Thoracic aorta (tissue), 2 donors: ENCODE measurements at regions not wholly inside any gene's neighbourhood (a gene's known extent, or its start where the extent isn't known, plus 50 kb on each side); places are given as distances from the start of the nearest gene placed in this dataset.

Source experiments
- ATAC-seq: fragments of 150-250 bp; one replicate; pipeline ENCODE4 v1.8.0; 2017; ENCODE audit warnings: low read depth; ENCODE audit not compliant: insufficient number of reproducible peaks, low FRiP score
- DNase-seq: peaks from one replicate; pipeline ENCODE4 v3.0.0-alpha.2; 2020; ENCODE audit warnings: low spot score
- H3K27ac ChIP-seq, 2 donors: fragments of 200-600 bp; sonication (generic); 1 replicate in 1 of 2; 2 replicates in 1 of 2; pipeline ENCODE4 v1.5.1; 2016; ENCODE audit warnings: mild to moderate bottlenecking in 2 of 2, moderate library complexity in 2 of 2
- H3K27me3 ChIP-seq: fragments of 200-600 bp; sonication (generic); replicated peaks from 2 replicates; pipeline ENCODE4 v1.6.0; 2016; ENCODE audit warnings: mild to moderate bottlenecking; ENCODE audit not compliant: insufficient read depth
- H3K36me3 ChIP-seq: fragments of 200-600 bp; sonication (generic); one replicate; pipeline ENCODE4 v1.5.1; 2016
- H3K4me1 ChIP-seq, 2 donors: fragments of 200-600 bp; sonication (generic); 1 replicate in 1 of 2; 2 replicates in 1 of 2; pipeline versions ENCODE4 v1.5.1 to v1.6.0; 2016; ENCODE audit warnings: low read depth in 2 of 2, mild to moderate bottlenecking in 1 of 2; ENCODE audit not compliant: control insufficient read depth in 1 of 2
- H3K4me3 ChIP-seq: fragments of 200-600 bp; sonication (generic); 2 replicates; pipeline ENCODE4 v1.5.1; 2016; ENCODE audit warnings: mild to moderate bottlenecking
- H3K9me3 ChIP-seq: fragments of 200-600 bp; sonication (generic); 2 replicates; pipeline ENCODE4 v1.5.1; 2016
- TF ChIP-seq, protein P1 (sequence below): fragments of 200-600 bp; sonication (generic); IDR thresholded peaks from one replicate; pipeline ENCODE4 v1.5.1; 2019; ENCODE audit warnings: antibody characterized with exemption

DNA sequence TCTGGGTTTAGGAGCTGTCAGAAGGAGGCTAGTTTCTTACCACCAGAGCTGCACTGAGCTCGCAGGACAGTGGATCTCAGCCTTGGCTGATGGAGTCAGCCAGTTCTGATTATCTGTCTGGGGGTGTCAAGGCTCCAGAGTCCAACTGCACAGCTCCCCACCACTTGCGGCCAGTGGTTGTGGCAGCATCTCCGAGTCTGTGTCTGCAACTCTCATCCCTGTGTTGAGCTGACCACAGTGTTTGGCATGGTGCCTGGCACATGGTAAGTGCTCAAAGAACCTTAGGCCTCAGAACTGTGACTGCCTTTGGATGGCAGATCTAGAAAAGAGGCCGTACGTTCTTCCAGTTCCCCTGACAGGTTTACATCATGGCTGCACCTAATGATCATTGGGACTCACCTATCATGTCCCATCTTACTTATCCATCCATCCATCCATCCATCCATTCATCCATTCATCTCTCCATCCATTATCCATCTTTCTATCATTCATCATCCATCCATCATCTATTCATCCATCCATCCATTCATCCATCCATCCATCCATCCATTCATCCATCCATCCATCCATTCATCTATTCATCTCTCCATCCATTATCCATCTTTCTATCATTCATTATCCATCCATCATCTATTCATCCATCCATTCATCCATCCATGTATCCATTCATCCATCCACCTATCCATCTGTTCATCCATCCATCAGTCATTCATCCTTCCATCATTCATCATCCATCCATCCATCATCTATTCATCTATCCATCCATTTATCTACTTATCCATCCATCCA lies 114.5 kb downstream of the CRYAA start:
- H3K27ac ChIP-seq = no peak overlapping the region
- H3K27me3 ChIP-seq = no peaks in the 10 kb centered on the region
- H3K9me3 ChIP-seq = no peaks in the 10 kb centered on the region
- DNase-seq = no peak
- no peak for ATAC-seq
- no peak overlapping the region for H3K4me3 ChIP-seq
- no peaks in the 10 kb centered on the region for H3K36me3 ChIP-seq
- no peaks in the 10 kb centered on the region for H3K4me1 ChIP-seq
- TF ChIP-seq, protein P1, sequence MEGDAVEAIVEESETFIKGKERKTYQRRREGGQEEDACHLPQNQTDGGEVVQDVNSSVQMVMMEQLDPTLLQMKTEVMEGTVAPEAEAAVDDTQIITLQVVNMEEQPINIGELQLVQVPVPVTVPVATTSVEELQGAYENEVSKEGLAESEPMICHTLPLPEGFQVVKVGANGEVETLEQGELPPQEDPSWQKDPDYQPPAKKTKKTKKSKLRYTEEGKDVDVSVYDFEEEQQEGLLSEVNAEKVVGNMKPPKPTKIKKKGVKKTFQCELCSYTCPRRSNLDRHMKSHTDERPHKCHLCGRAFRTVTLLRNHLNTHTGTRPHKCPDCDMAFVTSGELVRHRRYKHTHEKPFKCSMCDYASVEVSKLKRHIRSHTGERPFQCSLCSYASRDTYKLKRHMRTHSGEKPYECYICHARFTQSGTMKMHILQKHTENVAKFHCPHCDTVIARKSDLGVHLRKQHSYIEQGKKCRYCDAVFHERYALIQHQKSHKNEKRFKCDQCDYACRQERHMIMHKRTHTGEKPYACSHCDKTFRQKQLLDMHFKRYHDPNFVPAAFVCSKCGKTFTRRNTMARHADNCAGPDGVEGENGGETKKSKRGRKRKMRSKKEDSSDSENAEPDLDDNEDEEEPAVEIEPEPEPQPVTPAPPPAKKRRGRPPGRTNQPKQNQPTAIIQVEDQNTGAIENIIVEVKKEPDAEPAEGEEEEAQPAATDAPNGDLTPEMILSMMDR = no peak

DNA sequence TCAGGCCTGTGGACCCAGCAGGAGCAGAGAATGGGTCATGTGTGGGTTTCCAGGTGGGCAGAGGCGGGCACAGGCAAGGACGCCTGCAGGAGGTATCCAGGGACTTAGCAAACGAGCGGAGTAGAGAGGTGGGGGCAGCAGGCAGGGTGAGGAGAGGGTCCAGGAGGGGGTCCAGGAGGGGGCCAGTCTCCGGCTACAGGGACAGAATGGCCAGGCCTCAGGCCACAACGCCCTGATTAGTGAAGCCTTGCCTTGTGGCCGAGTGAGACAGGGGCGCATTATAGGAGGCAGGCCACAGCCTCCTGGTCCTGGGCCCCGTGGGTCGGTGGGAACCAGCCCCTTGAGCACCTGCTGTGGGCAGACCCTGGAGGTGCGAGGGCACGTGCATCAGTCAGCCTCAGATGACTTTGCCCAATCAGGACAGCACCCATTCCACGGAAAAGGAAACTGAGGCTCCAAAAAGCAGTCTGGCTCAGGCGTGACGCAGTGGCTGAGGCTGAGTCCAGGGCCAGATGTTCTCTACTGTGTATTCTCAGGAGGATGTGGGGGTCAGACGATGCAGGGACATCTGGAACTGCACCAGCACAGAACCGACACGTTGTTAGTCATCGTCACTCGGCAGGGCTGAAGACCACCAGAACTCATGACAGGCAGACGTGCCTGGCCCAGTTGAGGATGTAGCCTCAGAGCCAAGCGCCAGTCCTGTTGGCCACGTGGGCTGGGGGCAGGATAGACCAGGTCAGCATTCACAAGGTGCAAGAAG lies 113.7 kb downstream of the CRYAA start:
- ATAC-seq (no peak), DNase-seq (no peak)
- no peak overlapping the region for H3K27ac ChIP-seq
- H3K9me3 ChIP-seq = no peaks in the 10 kb centered on the region
- H3K27me3 ChIP-seq = no peaks in the 10 kb centered on the region
- no peak overlapping the region for H3K4me3 ChIP-seq
- no peaks in the 10 kb centered on the region for H3K4me1 ChIP-seq
- TF ChIP-seq, protein P1 = no peak
- no peaks in the 10 kb centered on the region for H3K36me3 ChIP-seq

DNA sequence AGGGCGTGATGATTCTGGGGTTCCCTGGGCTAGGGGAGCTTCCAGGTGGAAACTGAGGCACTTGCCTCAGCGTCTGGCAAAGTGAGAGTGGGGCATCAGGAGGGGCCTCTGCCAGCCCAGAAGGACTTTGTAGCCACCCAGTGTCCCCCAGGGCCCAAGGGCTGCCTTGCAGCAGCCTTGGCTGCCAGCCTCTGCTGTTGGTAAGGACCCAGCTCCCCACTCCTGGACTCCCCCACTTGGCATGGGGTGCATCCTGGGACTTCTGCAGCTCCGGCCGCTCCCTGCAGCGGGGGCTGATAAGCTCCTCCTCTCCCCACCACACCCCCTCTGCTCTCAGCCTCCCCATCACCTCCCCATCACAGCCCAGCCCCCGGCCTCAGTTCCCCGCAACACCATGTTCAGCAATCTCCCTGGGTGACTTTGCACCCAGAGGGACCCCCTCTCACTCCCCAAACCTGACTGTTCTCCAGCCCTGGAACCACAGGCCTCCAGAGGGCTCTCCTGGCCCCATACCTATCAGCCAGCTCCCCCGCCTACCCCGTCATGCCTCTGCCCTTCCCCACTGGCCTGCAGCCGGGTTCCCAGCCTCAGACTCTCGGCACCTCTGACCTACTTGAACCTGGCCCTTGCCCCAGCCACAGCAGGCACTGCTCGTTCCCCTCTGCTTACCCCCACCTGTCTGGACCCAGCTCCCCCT lies 113.0 kb downstream of the CRYAA start:
- Histone ChIP-seq H3K4me1 (no peaks in the 10 kb centered on the region), H3K27ac (no peak overlapping the region), H3K27me3 (no peaks in the 10 kb centered on the region), H3K4me3 (no peak overlapping the region), H3K9me3 (no peaks in the 10 kb centered on the region), H3K36me3 (no peaks in the 10 kb centered on the region)
- TF ChIP-seq, protein P1 = no peak
- no peak for DNase-seq
- no peak for ATAC-seq

DNA sequence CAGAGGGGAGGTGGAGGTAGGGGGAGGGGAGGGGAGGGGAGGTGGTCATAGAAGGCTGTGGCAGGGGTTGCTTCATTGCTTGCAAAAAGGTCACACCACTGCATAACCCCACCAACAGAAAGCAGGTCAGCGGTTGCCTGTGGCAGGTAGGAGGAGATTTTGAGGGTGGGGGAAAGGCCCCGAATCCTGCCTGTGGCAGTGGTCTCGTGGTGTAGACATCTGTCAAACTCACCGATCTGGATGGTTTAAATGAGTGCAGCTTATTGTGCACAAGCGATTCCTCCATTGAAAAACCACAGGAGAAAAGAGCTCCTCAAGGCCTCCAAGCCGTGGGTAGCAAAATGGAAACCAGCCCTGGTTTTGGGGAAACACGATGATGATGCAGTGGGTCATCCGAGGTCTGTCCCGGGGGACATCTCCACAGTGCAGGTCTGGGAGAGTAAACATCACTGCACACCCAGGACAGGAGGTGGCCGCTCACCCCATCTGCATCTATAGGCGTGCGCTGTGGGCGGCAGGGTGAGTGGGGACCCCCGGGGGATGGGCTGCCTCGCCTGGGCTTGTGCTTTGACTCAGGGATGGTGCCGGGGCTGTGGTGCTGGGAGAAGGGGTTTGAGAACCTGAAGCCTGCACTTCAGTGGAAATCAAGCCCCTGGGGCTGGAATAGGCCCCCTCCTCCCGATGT lies 112.3 kb downstream of the CRYAA start:
- TF ChIP-seq, protein P1 = no peak
- H3K4me3 ChIP-seq = no peak overlapping the region

DNA sequence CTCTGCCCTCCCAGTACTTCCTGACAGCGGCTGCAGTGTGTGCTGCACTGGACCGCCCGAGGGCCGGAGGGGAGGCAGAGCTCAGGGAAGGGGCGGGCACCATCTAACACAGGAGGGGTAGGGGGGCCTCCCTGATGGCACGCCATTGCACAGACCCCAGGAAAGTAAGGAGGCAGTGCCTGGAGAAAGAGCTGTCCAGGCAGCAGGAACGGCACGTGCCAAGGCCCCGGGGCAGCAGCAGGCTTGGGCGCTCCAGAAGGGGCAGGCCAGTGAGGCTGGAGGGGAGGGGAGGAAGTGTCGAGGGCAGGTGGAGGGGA lies 110.7 kb downstream of the CRYAA start:
- Histone ChIP-seq H3K27me3 (no peaks in the 10 kb centered on the region), H3K4me1 (no peaks in the 10 kb centered on the region), H3K27ac (no peak overlapping the region), H3K9me3 (no peaks in the 10 kb centered on the region), H3K4me3 (no peak overlapping the region), H3K36me3 (no peaks in the 10 kb centered on the region)
- DNase-seq = no peak
- TF ChIP-seq, protein P1 = no peak
- no peak for ATAC-seq

More for the DNA sequence above, 112.3 kb downstream of the CRYAA start:
- Histone ChIP-seq H3K27me3 (no peaks in the 10 kb centered on the region), H3K27ac (no peak overlapping the region), H3K36me3 (no peaks in the 10 kb centered on the region), H3K4me1 (no peaks in the 10 kb centered on the region), H3K9me3 (no peaks in the 10 kb centered on the region)
- ATAC-seq (no peak), DNase-seq (no peak)
